SK-N-SH (cell line): ENCODE measurements at regions not wholly inside any gene's neighbourhood (a gene's known extent, or its start where the extent isn't known, plus 50 kb on each side); places are given as distances from the start of the nearest gene placed in this dataset.

Experiments used
- CTCF ChIA-PET: fragments of 300-600, 350-600 bp; formaldehyde crosslinking; extraction: SDS; loops from one replicate; lab custom pipeline; 2021; lab: Yijun Ruan, JAX
- POLR2A ChIA-PET: fragments of 350-600 bp; sonication (Branson Sonifier 250); formaldehyde crosslinking; extraction: SDS; loops from one replicate; lab custom pipeline; 2020; ENCODE audit warnings: antibody characterized with exemption, inconsistent platforms; lab: Yijun Ruan, JAX
- DNase-seq: peaks from one replicate; pipeline ENCODE4 v3.0.0; 2012
- H2AFZ ChIP-seq: fragments of 200-600 bp; sonication (generic); 2 replicates; pipeline ENCODE4 v1.8.1; 2016; ENCODE audit warnings: antibody characterized with exemption, mild to moderate bottlenecking, low read depth
- H3F3A ChIP-seq: fragments of 200-600 bp; sonication (generic); replicated peaks from 2 replicates; pipeline ENCODE3; 2016; ENCODE audit warnings: antibody characterized with exemption, mild to moderate bottlenecking; ENCODE audit not compliant: insufficient read depth
- H3K27ac ChIP-seq, 2 experiments: fragments of 200-500 bp in 1 of 2; fragments of 200-600 bp in 1 of 2; sonication (Bioruptor generic) in 1 of 2; sonication (generic), shearing (Covaris generic) in 1 of 2; 2 replicates each; pipeline versions ENCODE4 v1.5.1 to v1.6.1; 2014 to 2016; ENCODE audit warnings: low read depth in 2 of 2, inconsistent platforms in 1 of 2, low read length in 1 of 2, mild to moderate bottlenecking in 1 of 2, mixed read lengths in 1 of 2
- H3K27me3 ChIP-seq: fragments of 200-600 bp; sonication (generic), shearing (Covaris generic); 2 replicates; pipeline ENCODE4 v1.6.1; 2016; ENCODE audit warnings: mixed run types; ENCODE audit not compliant: insufficient read depth
- H3K36me3 ChIP-seq, 2 experiments: fragments of 200-500 bp in 1 of 2; fragments of 200-600 bp in 1 of 2; sonication (Bioruptor generic) in 1 of 2; sonication (generic) in 1 of 2; replicated peaks in 1 of 2; 2 replicates each; pipeline versions ENCODE3 to v1.5.1; 2014 to 2016; ENCODE audit warnings: low read length in 1 of 2, mild to moderate bottlenecking in 1 of 2; ENCODE audit not compliant: insufficient read depth in 2 of 2, control insufficient read depth in 1 of 2
- H3K4me1 ChIP-seq, 2 experiments: fragments of 200-500 bp in 1 of 2; fragments of 200-600 bp in 1 of 2; sonication (Bioruptor generic) in 1 of 2; sonication (generic), shearing (Covaris generic) in 1 of 2; 2 replicates each; pipeline versions ENCODE4 v1.5.1 to v1.6.1; 2014 to 2016; ENCODE audit warnings: low read depth in 1 of 2, low read length in 1 of 2, mixed run types in 1 of 2; ENCODE audit not compliant: insufficient read depth in 2 of 2, control insufficient read depth in 1 of 2
- H3K4me2 ChIP-seq: fragments of 200-600 bp; sonication (generic), shearing (Covaris generic); 2 replicates; pipeline ENCODE4 v1.6.1; 2017; ENCODE audit warnings: mixed run types
- H3K4me3 ChIP-seq, 2 experiments: fragments of 200-500 bp in 1 of 2; fragments of 200-600 bp in 1 of 2; sonication (Bioruptor generic) in 1 of 2; sonication (generic), shearing (Covaris generic) in 1 of 2; 2 replicates each; pipeline versions ENCODE4 v1.5.1 to v1.8.1; 2014 to 2016; ENCODE audit warnings: low read depth in 2 of 2, inconsistent platforms in 1 of 2, low read length in 1 of 2, mild to moderate bottlenecking in 1 of 2, mixed read lengths in 1 of 2, moderate library complexity in 1 of 2
- H3K79me2 ChIP-seq: fragments of 200-600 bp; sonication (generic); 2 replicates; pipeline ENCODE4 v1.8.1; 2017; ENCODE audit warnings: mild to moderate bottlenecking; ENCODE audit not compliant: insufficient read depth
- H3K9ac ChIP-seq: fragments of 200-600 bp; sonication (generic); 2 replicates; pipeline ENCODE4 v1.6.1; 2017; ENCODE audit warnings: mixed run types
- H3K9me2 ChIP-seq: fragments of 200-600 bp; sonication (generic); 2 replicates; pipeline ENCODE4 v1.6.1; 2017; ENCODE audit warnings: mixed run types
- H3K9me3 ChIP-seq: fragments of 200-600 bp; sonication (generic); 2 replicates; pipeline ENCODE4 v1.6.1; 2017; ENCODE audit warnings: mixed run types, mild to moderate bottlenecking, moderate library complexity
- H4K20me1 ChIP-seq: fragments of 200-600 bp; sonication (generic); 2 replicates; pipeline ENCODE4 v1.6.1; 2017; ENCODE audit warnings: mild to moderate bottlenecking, mixed run types; ENCODE audit not compliant: insufficient read depth
- CHD2 ChIP-seq: fragments of 150-350 bp; IDR thresholded peaks from 2 replicates; pipeline ENCODE4 v1.6.1; 2018; ENCODE audit warnings: low read length; ENCODE audit not compliant: partially characterized antibody
- CTCF ChIP-seq: fragments of 200-600 bp; sonication (generic); IDR thresholded peaks from 2 replicates; pipeline ENCODE4 v1.6.1; 2017; ENCODE audit warnings: antibody characterized with exemption, mild to moderate bottlenecking, moderate library complexity
- EP300 ChIP-seq, 2 experiments: IDR thresholded peaks; 2 replicates each; pipeline versions ENCODE4 v1.4.0 to v1.6.1; 2012; ENCODE audit warnings: borderline replicate concordance in 1 of 2, low read depth in 1 of 2, low read length in 1 of 2
- FOSL2 ChIP-seq: IDR thresholded peaks from 2 replicates; pipeline ENCODE4 v1.4.0; 2012; ENCODE audit warnings: low read depth, mild to moderate bottlenecking, moderate library complexity, borderline replicate concordance
- FOXM1 ChIP-seq: IDR thresholded peaks from 2 replicates; pipeline ENCODE4 v1.4.0; 2012; ENCODE audit warnings: low read depth, mild to moderate bottlenecking
- GATA2 ChIP-seq: sonication (generic); formaldehyde crosslinking; IDR thresholded peaks from 2 replicates; pipeline ENCODE4 v1.5.0; 2020; ENCODE audit warnings: mild to moderate bottlenecking, missing genetic modification reagents
- MAX ChIP-seq: IDR thresholded peaks from 2 replicates; pipeline ENCODE4 v1.4.0; 2012; ENCODE audit warnings: low read depth
- MEF2A ChIP-seq: IDR thresholded peaks from 2 replicates; pipeline ENCODE4 v1.4.0; 2012; ENCODE audit warnings: low read depth, borderline replicate concordance
- NRF1 ChIP-seq: IDR thresholded peaks from 2 replicates; pipeline ENCODE4 v1.6.1; 2012; ENCODE audit warnings: low read depth, mild to moderate bottlenecking, low read length
- PBX3 ChIP-seq: IDR thresholded peaks from 2 replicates; pipeline ENCODE4; 2012
- POLR2AphosphoS5 ChIP-seq: IDR thresholded peaks from 2 replicates; pipeline ENCODE4 v1.6.1; 2012; ENCODE audit warnings: low read depth, low read length
- RAD21 ChIP-seq: IDR thresholded peaks from 2 replicates; pipeline ENCODE4 v1.6.1; 2012; ENCODE audit warnings: mild to moderate bottlenecking, low read length
- RFX5 ChIP-seq: IDR thresholded peaks from 2 replicates; pipeline ENCODE4 v1.6.1; 2012; ENCODE audit warnings: mild to moderate bottlenecking, improper control_type of control experiment, low read length
- RXRA ChIP-seq: IDR thresholded peaks from 2 replicates; pipeline ENCODE4 v1.4.0; 2012; ENCODE audit warnings: low read depth, mild to moderate bottlenecking, borderline replicate concordance
- SIN3A ChIP-seq: IDR thresholded peaks from 2 replicates; pipeline ENCODE4 v1.6.1; 2012; ENCODE audit warnings: low read depth, mild to moderate bottlenecking, low read length, moderate library complexity, borderline replicate concordance
- TEAD4 ChIP-seq: IDR thresholded peaks from 2 replicates; pipeline ENCODE4 v1.4.0; 2012; ENCODE audit warnings: mild to moderate bottlenecking, borderline replicate concordance; ENCODE audit not compliant: insufficient read depth
- ZBTB33 ChIP-seq: IDR thresholded peaks from 2 replicates; pipeline ENCODE4 v1.4.0; 2012; ENCODE audit warnings: low read depth, borderline replicate concordance
- whole genome bisulfite sequencing: methylation state at CpG from one replicate; pipeline ENCODE4 v1.1.6; 2017; ENCODE audit warnings: low lambda C conversion rate; 5-methylcytosine and 5-hydroxymethylcytosine counted together

- ChIA-PET POLR2A (no interaction called here), CTCF (no interaction called here)
- H3F3A ChIP-seq = no peaks in the 10 kb centered on the region
- H3K9me3 ChIP-seq = no peaks in the 10 kb centered on the region
- no peak for TF ChIP-seq MEF2A
- no peak for TF ChIP-seq POLR2AphosphoS5
- TF ChIP-seq TEAD4 = no peak
- no peak for TF ChIP-seq FOSL2
- TF ChIP-seq FOXM1 = no peak
- TF ChIP-seq RFX5 = no peak
- no peak for TF ChIP-seq ZBTB33
- no peak for TF ChIP-seq PBX3
- no peak for TF ChIP-seq NRF1
- TF ChIP-seq GATA2 = no peak
- H3K4me1 ChIP-seq = peaks cover 0 to 4% of the 10 kb centered on the region in 2 experiments; a peak in 2 of 4 replicates
- H2AFZ ChIP-seq = no peak overlapping the region
- no peak overlapping the region for H3K27ac ChIP-seq
- no peaks in the 10 kb centered on the region for H3K36me3 ChIP-seq
- H3K4me3 ChIP-seq = no peak overlapping the region
- H3K4me2 ChIP-seq = no peak overlapping the region
- no peak overlapping the region for H3K9ac ChIP-seq
- H3K79me2 ChIP-seq = no peaks in the 10 kb centered on the region
- 92% methylated on average over 1 of the region's 1 CpG for WGBS
- H3K27me3 ChIP-seq = no peaks in the 10 kb centered on the region
- no peaks in the 10 kb centered on the region for H4K20me1 ChIP-seq
- DNase-seq = no peak
- no peaks in the 10 kb centered on the region for H3K9me2 ChIP-seq
Observed at GRCh38 chr4:141962486-141962885, 326.1 kb downstream of the IL15 start.

GRCh38 chr4:141971869-141972268 is 335.5 kb downstream of the IL15 start:
- TF ChIP-seq MAX (no peak), RXRA (no peak), MEF2A (no peak), SIN3A (no peak), CTCF (no peak), RAD21 (no peak), CHD2 (no peak), POLR2AphosphoS5 (no peak), NRF1 (no peak), ZBTB33 (no peak), TEAD4 (no peak), EP300 (IDR thresholded peaks at IDR 0.05; ENCODE audit: borderline replicate concordance in 1 of 2, low read depth in 1 of 2, low read length in 1 of 2) (no peak)
- H3K4me2 ChIP-seq = no peak overlapping the region
- DNase-seq = no peak
- 44% methylated on average over 3 of the region's 3 CpGs for WGBS
- H3K79me2 ChIP-seq = no peaks in the 10 kb centered on the region
- no peaks in the 10 kb centered on the region for H3K27me3 ChIP-seq
- H3K9me3 ChIP-seq = no peaks in the 10 kb centered on the region
- H4K20me1 ChIP-seq = no peaks in the 10 kb centered on the region
- H3K4me1 ChIP-seq = no peaks in the 10 kb centered on the region
- ChIA-PET POLR2A (no interaction called here), CTCF (no interaction called here)
- H3F3A ChIP-seq = no peaks in the 10 kb centered on the region
- no peaks in the 10 kb centered on the region for H3K9me2 ChIP-seq
- H2AFZ ChIP-seq = no peak overlapping the region
- no peak overlapping the region for H3K27ac ChIP-seq
- no peaks in the 10 kb centered on the region for H3K36me3 ChIP-seq
- H3K9ac ChIP-seq = no peak overlapping the region
- no peak overlapping the region for H3K4me3 ChIP-seq
